GM18498 (cell line): ENCODE measurements at regions not wholly inside any gene's neighbourhood (a gene's known extent, or its start where the extent isn't known, plus 50 kb on each side); places are given as distances from the start of the nearest gene placed in this dataset.
"Not testable (repeated sequence)": the region's sequence is repeated elsewhere in the genome, so short reads cannot be mapped to it uniquely, and the experiment has no call there.

Experiments used
- ATAC-seq: cut with Tn5 transposase; IDR thresholded peaks from one replicate; pipeline ENCODE4 v1.9.1; 2021; ENCODE audit warnings: mild to moderate bottlenecking, moderate library complexity; ENCODE audit not compliant: unreplicated experiment

DNA sequence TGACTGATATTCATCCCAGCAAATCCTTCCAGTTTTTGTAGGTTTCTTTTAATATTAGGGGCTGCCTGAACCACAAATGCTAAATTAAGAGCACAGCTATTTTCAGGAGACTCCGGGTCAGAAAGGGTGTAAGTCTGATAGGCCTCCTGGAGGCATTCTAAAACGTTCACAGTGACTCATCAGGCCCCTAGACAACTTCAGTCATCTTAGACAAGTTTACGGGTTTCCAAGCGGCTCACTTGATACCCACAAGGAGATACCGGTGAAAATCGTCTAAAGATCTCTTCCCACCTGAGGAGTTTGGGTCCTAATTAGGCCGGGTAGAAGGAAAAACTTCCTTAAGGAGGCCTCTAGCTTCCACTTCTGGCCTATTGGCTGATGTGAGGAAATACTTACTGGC lies 342.7 kb upstream of the USP9Y start:
- no peak for ATAC-seq

GRCh38 chrY:12359867-12360266 lies 341.2 kb upstream of the USP9Y start:
- ATAC-seq: no peak

DNA sequence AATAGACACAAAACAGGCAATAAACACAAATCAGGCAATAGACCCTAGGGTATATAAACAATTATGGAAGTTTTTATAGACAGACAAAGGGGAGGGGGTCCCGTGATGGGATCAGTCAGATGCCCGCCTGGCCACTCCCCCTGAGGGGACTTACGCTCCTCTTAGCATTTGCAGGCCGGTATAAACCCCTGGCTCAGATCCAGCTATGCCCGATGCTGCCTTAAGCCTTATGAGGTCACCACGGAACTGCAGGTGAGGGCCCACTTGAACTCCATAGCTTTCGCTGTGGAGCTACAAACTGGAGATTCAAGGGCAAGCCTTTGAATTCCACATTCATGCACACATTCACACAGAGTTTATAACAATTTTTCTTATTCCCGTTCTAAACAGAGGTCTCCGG lies 340.5 kb upstream of the USP9Y start:
- no peak for ATAC-seq

- no peak for ATAC-seq
Measured at GRCh38 chrY:12365311-12365910, 335.6 kb upstream of the USP9Y start.

GRCh38 chrY:12374588-12374987 lies 326.4 kb upstream of the USP9Y start:
- ATAC-seq: not testable (repeated sequence)

GRCh38 chrY:12391655-12392559 lies 309.1 kb upstream of the USP9Y start:
- not testable (repeated sequence) for ATAC-seq

- no peak for ATAC-seq
Measured at GRCh38 chrY:12393190-12393589, 307.8 kb upstream of the USP9Y start.

GRCh38 chrY:12395381-12396120 lies 305.5 kb upstream of the USP9Y start:
- not testable (repeated sequence) for ATAC-seq

GRCh38 chrY:12403916-12404315 lies 297.1 kb upstream of the USP9Y start:
- no peak for ATAC-seq

GRCh38 chrY:12408236-12408635 lies 292.8 kb upstream of the USP9Y start:
- no peak for ATAC-seq

- ATAC-seq: no peak
Measured at GRCh38 chrY:12410696-12411095, 290.3 kb upstream of the USP9Y start.

DNA sequence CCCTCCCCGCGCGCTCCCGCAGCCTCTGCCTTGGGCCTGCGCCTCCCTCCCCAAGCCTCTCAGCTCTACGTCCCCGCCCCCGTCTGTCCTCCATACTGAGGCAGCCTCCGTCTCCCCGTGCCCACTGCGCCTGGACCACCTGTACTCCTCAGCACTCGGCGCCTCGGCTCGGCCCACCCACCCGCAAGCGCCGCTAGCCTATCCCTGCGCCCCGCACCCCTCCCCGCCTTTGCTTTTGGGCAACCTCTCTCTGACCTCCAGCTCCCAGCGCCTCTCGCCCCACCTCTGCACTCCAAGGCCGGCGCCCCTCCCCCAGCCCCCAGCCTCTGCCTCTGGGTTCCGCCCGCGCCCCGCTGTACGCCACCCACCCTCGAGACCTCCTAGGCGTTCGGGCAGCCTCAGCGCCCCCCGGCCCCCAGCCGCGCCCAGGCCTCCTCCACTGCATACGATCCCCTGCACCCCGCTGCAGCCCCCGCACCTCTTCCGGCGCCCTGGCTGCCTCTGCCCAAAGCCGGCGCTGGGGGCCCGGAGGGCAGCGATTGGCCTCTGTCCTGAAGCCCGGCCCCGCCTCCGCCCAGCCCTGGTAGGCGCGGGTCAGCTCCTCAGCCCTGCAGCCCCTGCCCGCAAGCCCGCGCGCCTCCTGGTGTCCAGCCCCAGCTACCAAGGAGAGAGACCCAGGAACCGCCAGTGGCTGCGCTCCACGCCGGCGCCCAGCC lies 279.8 kb upstream of the USP9Y start:
- ATAC-seq: no peak

GRCh38 chrY:12421788-12422124 lies 279.3 kb upstream of the USP9Y start:
- no peak for ATAC-seq

- ATAC-seq: no peak
Measured at GRCh38 chrY:12422536-12422935, 278.5 kb upstream of the USP9Y start.

GRCh38 chrY:12423416-12424252 lies 277.4 kb upstream of the USP9Y start:
- no peak for ATAC-seq

DNA sequence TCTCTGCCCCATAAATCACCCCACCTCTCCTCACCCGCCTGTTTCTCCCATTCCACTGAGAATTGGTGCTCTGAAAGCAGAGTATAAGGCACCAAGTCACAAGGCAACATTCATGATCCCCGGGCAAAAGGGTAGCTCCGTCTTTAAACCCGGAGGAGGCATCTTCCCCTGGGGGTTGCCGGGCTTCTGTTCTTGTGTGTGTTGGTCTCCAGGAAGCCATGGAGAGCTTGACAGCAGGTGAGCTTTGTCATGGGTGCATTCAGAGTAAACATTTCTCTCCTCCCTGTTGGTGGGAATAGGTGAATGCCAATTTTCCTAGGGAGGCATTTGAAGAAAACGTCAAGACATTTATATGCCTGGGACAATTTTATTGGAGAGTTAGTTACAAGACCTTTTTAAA lies 275.5 kb upstream of the USP9Y start:
- no peak for ATAC-seq

DNA sequence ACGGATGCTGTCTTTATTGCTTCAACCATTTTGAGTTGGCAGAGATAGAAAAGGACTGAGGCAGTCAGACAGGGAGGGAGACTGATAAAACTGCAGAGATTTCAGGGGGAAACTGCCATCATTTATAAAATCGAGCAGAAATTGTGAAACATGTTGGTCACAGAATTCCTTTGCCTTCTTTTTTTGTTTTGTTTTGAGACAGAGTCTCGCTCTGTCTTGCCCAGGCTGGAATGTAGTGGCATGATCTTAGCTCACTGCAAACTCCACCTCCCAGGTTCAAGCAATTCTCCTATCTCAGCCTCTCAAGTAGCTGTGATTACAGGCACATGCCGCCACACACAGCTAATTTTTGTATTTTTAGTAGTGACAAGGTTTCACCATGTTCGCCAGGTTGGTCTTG lies 273.7 kb upstream of the USP9Y start:
- no peak for ATAC-seq

DNA sequence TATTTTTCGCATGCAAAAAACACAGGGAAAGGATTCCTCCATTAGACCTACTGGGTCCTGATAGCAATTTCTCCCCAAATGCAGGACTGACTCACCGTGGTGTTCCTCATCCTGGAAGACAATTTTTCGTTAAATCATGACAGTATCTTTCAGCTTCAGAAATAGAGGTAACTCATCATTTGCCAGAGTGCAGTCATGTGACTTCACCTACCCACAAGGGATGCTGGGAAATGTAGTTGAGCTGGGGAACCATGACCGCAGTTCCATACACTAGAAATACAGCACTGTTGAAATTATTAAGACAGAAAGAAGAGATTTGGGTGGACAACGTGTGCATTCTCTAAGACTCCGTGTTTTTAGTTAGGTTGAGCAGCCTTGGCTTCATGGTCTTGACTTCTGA lies 269.5 kb upstream of the USP9Y start:
- ATAC-seq: no peak

DNA sequence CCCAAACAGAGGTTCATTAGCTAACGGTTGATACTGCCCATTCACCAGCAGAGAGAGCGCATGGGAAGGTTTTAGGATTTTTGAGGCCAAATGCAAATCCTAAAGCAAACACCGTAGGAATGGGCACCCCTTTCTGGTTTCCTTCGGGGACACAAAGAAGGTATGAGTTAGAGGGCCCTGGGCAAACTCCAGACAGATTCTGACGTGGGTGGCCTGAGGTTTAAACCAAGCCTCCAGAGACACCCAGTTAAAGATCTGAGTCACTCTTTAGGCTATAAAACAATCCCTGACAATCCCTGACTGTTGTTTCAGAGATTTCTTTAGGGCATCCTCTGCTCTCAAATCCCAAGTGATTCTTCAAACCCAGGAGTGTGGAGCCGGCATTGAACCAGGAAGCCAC lies 262.2 kb upstream of the USP9Y start:
- not testable (repeated sequence) for ATAC-seq

DNA sequence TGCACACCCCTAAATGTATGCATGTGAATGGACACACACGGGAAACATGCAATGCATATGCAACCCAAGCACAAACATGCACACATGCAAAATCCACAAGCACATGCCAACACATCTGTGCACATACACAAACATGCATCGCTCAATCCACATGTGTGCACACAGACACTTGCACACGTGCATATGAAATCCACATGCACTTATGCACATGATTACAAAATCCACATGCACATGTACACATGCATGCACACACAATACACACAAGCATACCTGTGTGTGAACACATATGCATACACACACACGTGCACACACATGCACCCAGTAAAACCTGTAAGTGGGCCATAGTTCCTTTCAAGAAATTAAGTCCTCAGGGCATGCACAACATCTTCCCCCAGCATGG lies 256.8 kb upstream of the USP9Y start:
- ATAC-seq: no peak
